Frontal cortex (tissue), 3 donors: ENCODE measurements at regions not wholly inside any gene's neighbourhood (a gene's known extent, or its start where the extent isn't known, plus 50 kb on each side); places are given as distances from the start of the nearest gene placed in this dataset.
A peak's percentile ranks its signal among the peaks of the same experiment; 100 is the strongest.
"Not testable (repeated sequence)": the region's sequence is repeated elsewhere in the genome, so short reads cannot be mapped to it uniquely, and the experiment has no call there.

Source experiments
- DNase-seq, 2 donors: peaks; one replicate each; pipeline ENCODE4 v3.0.0; 2012; ENCODE audit warnings: low spot score in 2 of 2
- FAIRE-seq: peaks from 2 replicates; lab custom pipeline; 2012; peaks lifted over from hg19 to GRCh38; lab: Jason Lieb, UNC
- donor health status: control.
- donor health status: control.
- donor health status: control.

DNA sequence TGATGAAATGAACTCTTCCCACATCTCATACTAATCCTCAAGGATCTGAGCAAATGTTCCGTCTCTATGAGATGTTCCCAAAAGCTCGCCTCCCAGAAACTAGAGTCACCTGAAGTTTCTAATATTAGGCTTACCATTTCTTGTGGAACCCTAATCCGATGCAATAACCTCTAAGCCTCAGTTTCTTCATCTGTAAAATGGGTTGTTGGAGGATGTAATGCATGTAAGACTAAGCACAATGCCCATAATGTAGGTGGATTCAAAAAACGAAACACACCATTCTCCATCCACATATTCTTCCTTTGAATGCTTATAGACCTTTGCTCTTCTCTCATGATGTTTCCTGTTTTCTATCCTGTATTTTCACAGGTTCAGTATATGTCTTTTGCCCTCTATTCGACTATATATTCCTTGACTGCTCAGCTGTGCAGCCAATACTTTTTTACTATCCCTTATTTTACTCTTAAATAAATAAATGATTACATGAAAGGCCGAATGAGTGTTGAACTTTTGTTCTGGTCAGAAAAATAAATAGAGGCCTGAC lies 307.3 kb upstream of the G2E3 start:
- DNase-seq (no peak), FAIRE-seq (no peak)

- no peak for FAIRE-seq
- no peak for DNase-seq
These were observed 306.8 kb upstream of the G2E3 start for GRCh38 chr14:30252151-30252550.

GRCh38 chr14:30252783-30253674 lies 305.9 kb upstream of the G2E3 start:
- FAIRE-seq (no peak), DNase-seq (no peak)

GRCh38 chr14:30256627-30257026 lies 302.3 kb upstream of the G2E3 start:
- DNase-seq (no peak), FAIRE-seq (no peak)

- no peak for DNase-seq
- FAIRE-seq: no peak
These were observed 300.9 kb upstream of the G2E3 start for GRCh38 chr14:30257946-30258661.

- no peak for FAIRE-seq
- DNase-seq: no peak
These were observed 297.9 kb upstream of the G2E3 start for GRCh38 chr14:30260833-30261607.

GRCh38 chr14:30264161-30264560 lies 294.8 kb upstream of the G2E3 start:
- no peak for DNase-seq
- no peak for FAIRE-seq

DNA sequence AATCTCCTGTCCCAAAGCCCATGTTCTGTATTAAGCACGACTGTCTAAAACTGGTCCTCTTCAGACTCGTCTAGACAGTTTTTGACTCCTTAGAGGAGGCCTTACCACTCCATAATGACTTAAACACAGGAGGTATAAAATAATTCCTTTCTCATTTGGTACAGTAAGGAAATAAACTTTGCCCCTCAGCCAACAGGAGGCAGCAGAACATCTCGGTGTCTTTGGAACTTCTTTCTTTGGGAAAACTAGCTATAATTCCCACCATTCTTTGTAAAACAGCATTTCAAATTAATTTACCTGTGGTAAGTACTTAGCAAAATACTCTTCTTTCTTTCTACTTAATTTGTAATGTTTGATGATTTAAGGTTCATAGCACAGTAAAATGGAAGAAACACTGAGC lies 292.7 kb upstream of the G2E3 start:
- FAIRE-seq (no peak), DNase-seq (no peak)

GRCh38 chr14:30267141-30267540 lies 291.8 kb upstream of the G2E3 start:
- FAIRE-seq: no peak
- DNase-seq: no peak

GRCh38 chr14:30270200-30271161 lies 288.5 kb upstream of the G2E3 start:
- no peak for FAIRE-seq

GRCh38 chr14:30271811-30272323 lies 287.1 kb upstream of the G2E3 start:
- no peak for FAIRE-seq

More at GRCh38 chr14:30270200-30271161, 288.5 kb upstream of the G2E3 start:
- DNase-seq: peak in 1 of 2 donors; percentile 27

GRCh38 chr14:30272848-30273832 lies 285.8 kb upstream of the G2E3 start:
- DNase-seq (no peak), FAIRE-seq (no peak)

More at GRCh38 chr14:30271811-30272323, 287.1 kb upstream of the G2E3 start:
- no peak for DNase-seq

DNA sequence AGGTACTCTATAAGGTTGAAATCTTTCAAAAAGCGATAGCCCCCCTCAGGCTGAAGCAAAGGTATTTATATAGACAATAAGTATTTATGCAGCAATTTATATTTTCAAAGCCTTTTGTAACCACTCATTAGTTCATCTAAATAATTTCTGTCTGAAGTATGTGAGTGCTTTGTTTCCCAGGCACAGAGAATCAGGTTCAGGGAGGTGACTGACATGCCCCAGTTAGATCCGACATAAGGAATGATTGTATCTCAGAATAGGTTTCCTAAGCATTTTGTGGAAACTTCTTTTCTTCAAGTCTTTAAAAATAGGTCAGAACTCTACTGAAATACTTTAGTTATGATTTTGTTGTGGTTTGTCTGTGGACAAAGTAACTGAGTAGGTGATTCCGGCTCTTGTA lies 283.4 kb upstream of the G2E3 start:
- FAIRE-seq (no peak), DNase-seq (no peak)

DNA sequence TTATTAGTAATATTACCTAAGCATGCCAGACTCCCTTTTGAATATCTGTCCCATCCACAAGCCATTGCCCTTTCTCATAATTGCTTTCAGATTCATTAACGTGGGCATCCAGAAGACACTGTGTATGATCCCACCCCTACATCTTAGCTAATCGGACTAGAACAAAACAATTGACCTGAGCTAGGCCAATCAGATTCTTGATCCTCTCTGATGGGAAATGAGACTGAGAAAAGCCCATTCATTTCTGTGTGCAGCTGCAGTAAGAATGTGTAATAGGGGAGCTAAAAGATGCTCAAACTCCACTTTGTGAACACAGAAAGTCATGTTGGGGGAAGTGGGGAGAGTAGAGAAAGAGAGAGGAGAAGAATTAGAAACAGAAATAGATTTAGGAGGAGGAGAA lies 281.7 kb upstream of the G2E3 start:
- DNase-seq (no peak), FAIRE-seq (no peak)

DNA sequence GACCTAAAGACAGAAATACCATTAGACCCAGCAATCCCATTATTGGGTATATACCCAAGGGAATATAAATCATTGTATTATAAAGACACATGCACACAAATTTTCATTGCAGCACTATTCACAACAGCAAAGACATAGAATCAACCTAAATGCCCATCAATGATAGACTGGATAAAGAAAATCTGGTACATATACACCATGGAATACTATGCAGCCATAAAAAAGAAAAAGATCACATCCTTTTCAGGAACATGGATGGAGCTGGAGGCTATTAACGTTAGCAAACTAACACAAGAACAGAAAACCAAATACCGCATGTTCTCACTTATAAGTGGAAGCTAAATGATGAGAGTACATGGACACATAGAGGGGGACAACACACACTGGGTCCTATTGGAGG lies 280.1 kb upstream of the G2E3 start:
- not testable (repeated sequence) for DNase-seq, FAIRE-seq

GRCh38 chr14:30283822-30284446 lies 275.0 kb upstream of the G2E3 start:
- FAIRE-seq (no peak), DNase-seq (no peak)

DNA sequence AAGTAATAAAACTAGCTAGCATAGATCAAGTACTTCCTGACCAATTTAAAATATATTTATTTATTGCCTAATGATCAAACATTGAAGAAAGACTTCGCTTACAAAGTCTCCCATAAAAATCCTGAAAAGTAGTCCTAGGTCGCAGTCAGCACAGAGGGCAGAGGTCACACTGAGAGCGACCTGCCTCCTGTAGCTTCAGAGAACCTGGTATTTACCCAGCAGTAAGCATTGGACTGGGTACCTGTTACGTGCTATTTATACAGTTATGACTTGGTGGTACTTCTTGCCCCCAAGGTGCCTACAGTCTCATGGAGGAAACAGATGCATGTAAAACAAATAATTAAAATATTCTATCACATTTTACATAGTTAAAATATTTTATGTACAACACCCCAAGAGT lies 274.1 kb upstream of the G2E3 start:
- FAIRE-seq (no peak), DNase-seq (no peak)
